Activated naive CD8-positive, alpha-beta T cell treated with anti-CD3 and anti-CD28 coated beads, Interleukin-2, amount 50 U/mL, for 24 hours (primary cell): ENCODE measurements at regions not wholly inside any gene's neighbourhood (a gene's known extent, or its start where the extent isn't known, plus 50 kb on each side); places are given as distances from the start of the nearest gene placed in this dataset.
"Not testable (repeated sequence)": the region's sequence is repeated elsewhere in the genome, so short reads cannot be mapped to it uniquely, and the experiment has no call there.

Source experiments
- ATAC-seq: fragments of 150-1000 bp; cut with Tn5 transposase; one replicate; pipeline ENCODE4 v1.10.0; 2021
- DNase-seq: peaks from one replicate; pipeline ENCODE4 v3.0.0; 2021
- H3K27ac Mint-ChIP-seq: one replicate; pipeline ENCODE4 v1.8.0; 2021; ENCODE audit warnings: mild to moderate bottlenecking, mixed read lengths
- H3K27me3 Mint-ChIP-seq: one replicate; pipeline ENCODE4 v1.8.0; 2021; ENCODE audit warnings: mixed read lengths
- H3K36me3 Mint-ChIP-seq: one replicate; pipeline ENCODE4 v1.8.0; 2021; ENCODE audit warnings: low read depth, mixed read lengths
- H3K4me1 Mint-ChIP-seq: one replicate; pipeline ENCODE4 v1.8.0; 2021; ENCODE audit warnings: mixed read lengths
- H3K4me3 Mint-ChIP-seq: one replicate; pipeline ENCODE4 v1.8.0; 2021; ENCODE audit warnings: mild to moderate bottlenecking, moderate library complexity, mixed read lengths
- H3K9me3 Mint-ChIP-seq: one replicate; pipeline ENCODE4 v1.8.0; 2021; ENCODE audit warnings: mixed read lengths

GRCh38 chr5:99386406-99387077, 457.7 kb upstream of the CHD1 start:
- Mint-ChIP-seq H3K36me3 (no peaks in the 10 kb centered on the region), H3K9me3 (peaks cover 13% of the 10 kb centered on the region), H3K4me3 (no peak overlapping the region), H3K27ac (no peak overlapping the region), H3K27me3 (no peaks in the 10 kb centered on the region), H3K4me1 (no peaks in the 10 kb centered on the region)
- ATAC-seq (no peak), DNase-seq (no peak)

DNA sequence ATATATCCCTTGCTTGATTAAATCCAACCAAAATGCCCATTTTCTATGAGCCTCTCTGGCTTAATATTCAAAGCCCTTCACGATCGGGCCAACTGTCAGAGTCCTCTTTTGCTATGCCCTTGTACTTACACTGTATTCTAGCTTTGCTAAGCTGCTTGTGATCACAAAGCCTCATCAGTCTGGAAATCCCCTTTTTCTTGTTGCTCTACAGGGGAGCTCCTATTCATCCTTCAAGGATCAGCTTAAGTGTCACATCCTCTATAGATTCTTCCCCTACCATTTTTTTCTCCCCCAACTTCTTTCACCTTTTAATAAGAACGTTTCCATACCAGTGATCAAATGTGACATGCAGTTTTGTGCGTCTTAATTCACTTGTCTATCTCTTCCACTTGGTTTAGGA, 450.4 kb upstream of the CHD1 start:
- no peak for DNase-seq
- Mint-ChIP-seq H3K36me3 (no peaks in the 10 kb centered on the region), H3K27ac (no peak overlapping the region), H3K4me3 (no peak overlapping the region), H3K27me3 (no peaks in the 10 kb centered on the region), H3K4me1 (no peaks in the 10 kb centered on the region), H3K9me3 (peaks cover 13% of the 10 kb centered on the region)
- ATAC-seq: no peak

GRCh38 chr5:99378443-99378842, 449.6 kb upstream of the CHD1 start:
- no peak overlapping the region for H3K27ac Mint-ChIP-seq
- H3K36me3 Mint-ChIP-seq: no peaks in the 10 kb centered on the region
- H3K27me3 Mint-ChIP-seq: no peaks in the 10 kb centered on the region
- DNase-seq: no peak
- H3K9me3 Mint-ChIP-seq: peaks cover 9% of the 10 kb centered on the region
- H3K4me3 Mint-ChIP-seq: no peak overlapping the region
- ATAC-seq: no peak
- no peaks in the 10 kb centered on the region for H3K4me1 Mint-ChIP-seq

DNA sequence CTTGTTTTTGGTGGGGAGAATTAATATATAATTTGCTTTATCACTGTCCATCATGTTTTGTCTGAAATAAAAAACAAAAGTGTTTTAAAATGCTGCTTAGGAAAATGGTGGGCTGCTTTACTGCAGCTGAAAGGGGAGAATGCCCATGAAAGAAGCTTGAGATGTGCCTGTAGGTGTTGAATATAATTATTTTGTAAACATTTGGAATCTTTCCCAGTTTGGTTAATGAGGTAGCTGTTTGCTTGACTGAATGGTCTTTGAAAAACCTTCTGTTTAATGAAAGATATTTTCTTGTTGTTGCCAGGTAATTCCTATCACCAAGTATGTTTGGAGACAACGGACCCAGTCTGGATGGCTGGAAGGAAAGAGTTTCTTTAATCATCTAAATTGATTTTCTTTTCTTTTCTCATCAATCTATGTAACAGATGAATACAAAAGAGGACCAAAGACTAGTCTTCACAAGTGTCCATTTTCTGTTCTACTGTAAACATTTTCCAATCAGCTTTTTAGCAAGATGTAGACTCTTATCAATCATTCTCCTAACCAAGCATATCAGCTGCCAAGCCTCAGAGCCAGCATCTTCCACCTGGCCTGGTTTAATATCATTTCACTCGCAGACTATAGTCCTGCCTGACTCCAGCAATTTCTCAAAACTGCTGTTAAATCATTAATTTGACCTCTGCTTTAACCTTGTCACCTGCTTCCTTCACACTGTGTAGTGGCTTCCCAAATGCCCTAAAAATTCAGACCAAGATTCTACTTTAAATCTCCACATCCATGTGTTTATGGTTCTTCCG, 441.2 kb upstream of the CHD1 start:
- no peaks in the 10 kb centered on the region for H3K4me1 Mint-ChIP-seq
- peaks cover 4% of the 10 kb centered on the region for H3K9me3 Mint-ChIP-seq
- no peak for DNase-seq
- no peak for ATAC-seq
- no peaks in the 10 kb centered on the region for H3K36me3 Mint-ChIP-seq
- no peaks in the 10 kb centered on the region for H3K27me3 Mint-ChIP-seq
- no peak overlapping the region for H3K4me3 Mint-ChIP-seq
- no peak overlapping the region for H3K27ac Mint-ChIP-seq

DNA sequence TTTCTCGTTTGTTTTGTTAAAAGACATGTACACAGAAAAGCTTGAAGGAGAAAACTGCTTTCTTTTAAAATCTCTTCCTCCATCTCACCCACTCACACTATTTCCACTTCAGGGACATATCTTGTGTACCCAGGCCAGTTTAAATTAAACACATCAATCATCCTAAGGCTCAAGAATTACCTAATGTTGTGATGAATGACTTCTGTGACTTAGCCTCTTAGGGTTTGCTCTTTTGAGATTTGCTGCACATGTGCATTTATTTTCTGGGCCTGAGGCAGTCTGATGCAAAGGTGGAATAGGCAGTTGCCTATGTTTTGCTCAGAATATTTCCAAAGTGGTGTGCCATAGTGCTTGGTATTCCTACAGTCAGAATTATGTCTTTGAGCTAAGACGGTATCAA, 439.9 kb upstream of the CHD1 start:
- no peaks in the 10 kb centered on the region for H3K27me3 Mint-ChIP-seq
- ATAC-seq (no peak), DNase-seq (no peak)
- no peak overlapping the region for H3K27ac Mint-ChIP-seq
- no peak overlapping the region for H3K4me3 Mint-ChIP-seq
- H3K36me3 Mint-ChIP-seq: no peaks in the 10 kb centered on the region
- H3K4me1 Mint-ChIP-seq: no peaks in the 10 kb centered on the region
- H3K9me3 Mint-ChIP-seq: peaks cover 4% of the 10 kb centered on the region

GRCh38 chr5:99355881-99356280, 427.1 kb upstream of the CHD1 start:
- ATAC-seq: no peak
- peaks cover 9% of the 10 kb centered on the region for H3K9me3 Mint-ChIP-seq
- H3K27me3 Mint-ChIP-seq: no peaks in the 10 kb centered on the region
- no peaks in the 10 kb centered on the region for H3K4me1 Mint-ChIP-seq
- no peak overlapping the region for H3K27ac Mint-ChIP-seq
- H3K36me3 Mint-ChIP-seq: no peaks in the 10 kb centered on the region
- no peak for DNase-seq
- H3K4me3 Mint-ChIP-seq: no peak overlapping the region

GRCh38 chr5:99349787-99350186, 421.0 kb upstream of the CHD1 start:
- Mint-ChIP-seq H3K4me3 (no peak overlapping the region), H3K27me3 (no peaks in the 10 kb centered on the region), H3K27ac (no peak overlapping the region), H3K36me3 (no peaks in the 10 kb centered on the region), H3K4me1 (no peaks in the 10 kb centered on the region), H3K9me3 (peaks cover 9% of the 10 kb centered on the region)
- DNase-seq (no peak), ATAC-seq (no peak)

- no peak for DNase-seq
- ATAC-seq: no peak
- no peaks in the 10 kb centered on the region for H3K36me3 Mint-ChIP-seq
- H3K9me3 Mint-ChIP-seq: peaks cover 4% of the 10 kb centered on the region
- H3K4me3 Mint-ChIP-seq: no peak overlapping the region
- H3K27me3 Mint-ChIP-seq: no peaks in the 10 kb centered on the region
- no peak overlapping the region for H3K27ac Mint-ChIP-seq
- no peaks in the 10 kb centered on the region for H3K4me1 Mint-ChIP-seq
Measured at GRCh38 chr5:99348597-99348996, 419.8 kb upstream of the CHD1 start.

- ATAC-seq, H3K4me1 Mint-ChIP-seq: not testable (repeated sequence)
Measured at GRCh38 chr5:99339758-99340157, 411.0 kb upstream of the CHD1 start.

DNA sequence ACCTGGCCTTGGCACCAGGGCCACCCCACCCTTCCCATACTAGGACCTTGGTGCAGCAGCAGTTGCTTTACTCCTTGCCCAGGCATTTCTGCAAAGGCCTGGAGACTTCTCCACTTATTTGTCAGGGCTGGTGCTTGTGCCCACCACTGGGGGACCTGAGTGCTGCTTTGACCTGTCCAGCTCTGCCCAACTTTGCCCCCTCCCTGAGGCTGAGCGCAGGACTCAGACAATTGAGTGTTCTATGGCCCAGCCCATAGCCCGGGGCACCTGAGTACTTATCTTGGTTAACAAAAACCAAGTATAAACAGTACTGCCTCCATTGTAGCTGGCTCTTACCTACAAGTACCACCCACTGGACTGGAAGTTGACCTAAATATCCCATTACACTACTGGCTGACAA, 406.1 kb upstream of the CHD1 start:
- Mint-ChIP-seq H3K27ac (no peak overlapping the region), H3K4me3 (no peak overlapping the region), H3K27me3 (no peaks in the 10 kb centered on the region), H3K4me1 (no peaks in the 10 kb centered on the region), H3K36me3 (no peaks in the 10 kb centered on the region), H3K9me3 (peaks cover 15% of the 10 kb centered on the region)
- ATAC-seq (no peak), DNase-seq (no peak)

More at GRCh38 chr5:99339758-99340157, 411.0 kb upstream of the CHD1 start:
- not testable (repeated sequence) for H3K36me3 Mint-ChIP-seq, H3K9me3 Mint-ChIP-seq, H3K27me3 Mint-ChIP-seq, H3K4me3 Mint-ChIP-seq, H3K27ac Mint-ChIP-seq, DNase-seq

- Mint-ChIP-seq H3K9me3 (peaks cover 11% of the 10 kb centered on the region), H3K27ac (no peak overlapping the region), H3K4me3 (no peak overlapping the region), H3K4me1 (no peaks in the 10 kb centered on the region), H3K27me3 (no peaks in the 10 kb centered on the region), H3K36me3 (no peaks in the 10 kb centered on the region)
- no peak for ATAC-seq
- DNase-seq: no peak
Measured at GRCh38 chr5:99331061-99331460, 402.3 kb upstream of the CHD1 start.

GRCh38 chr5:99320436-99320835, 391.6 kb upstream of the CHD1 start:
- Mint-ChIP-seq H3K27me3 (no peaks in the 10 kb centered on the region), H3K9me3 (no peaks in the 10 kb centered on the region), H3K36me3 (no peaks in the 10 kb centered on the region), H3K27ac (no peak overlapping the region), H3K4me1 (no peaks in the 10 kb centered on the region), H3K4me3 (no peak overlapping the region)
- ATAC-seq (no peak), DNase-seq (no peak)

GRCh38 chr5:99317136-99317535, 388.3 kb upstream of the CHD1 start:
- Mint-ChIP-seq H3K36me3 (no peaks in the 10 kb centered on the region), H3K4me1 (no peaks in the 10 kb centered on the region), H3K4me3 (no peak overlapping the region), H3K27me3 (no peaks in the 10 kb centered on the region), H3K9me3 (no peaks in the 10 kb centered on the region), H3K27ac (no peak overlapping the region)
- DNase-seq (no peak), ATAC-seq (no peak)

- Mint-ChIP-seq H3K36me3 (no peaks in the 10 kb centered on the region), H3K4me1 (no peaks in the 10 kb centered on the region), H3K27ac (no peak overlapping the region), H3K4me3 (no peak overlapping the region), H3K9me3 (no peaks in the 10 kb centered on the region), H3K27me3 (no peaks in the 10 kb centered on the region)
- ATAC-seq: no peak
- DNase-seq: no peak
Measured at GRCh38 chr5:99316484-99316883, 387.7 kb upstream of the CHD1 start.

GRCh38 chr5:99315413-99316183, 386.8 kb upstream of the CHD1 start:
- H3K4me1 Mint-ChIP-seq: no peaks in the 10 kb centered on the region
- no peak overlapping the region for H3K4me3 Mint-ChIP-seq
- ATAC-seq (no peak), DNase-seq (no peak)
- H3K27me3 Mint-ChIP-seq: no peaks in the 10 kb centered on the region
- no peaks in the 10 kb centered on the region for H3K36me3 Mint-ChIP-seq
- H3K27ac Mint-ChIP-seq: no peak overlapping the region
- H3K9me3 Mint-ChIP-seq: no peaks in the 10 kb centered on the region
